ENCODE measurements at regions not wholly inside any gene's neighbourhood (a gene's known extent, or its start where the extent isn't known, plus 50 kb on each side); places are given as distances from the start of the nearest gene placed in this dataset.

- H3K4me3 ChIP-seq: no peak overlapping the region
- ATAC-seq (ENCODE audit: insufficient number of reproducible peaks, low FRiP score, low read depth) (no peak), DNase-seq (ENCODE audit: low spot score) (no peak)
- no peaks in the 10 kb centered on the region for H3K9me3 ChIP-seq
- H3K27ac ChIP-seq: no peak overlapping the region
- TF ChIP-seq, protein P1, sequence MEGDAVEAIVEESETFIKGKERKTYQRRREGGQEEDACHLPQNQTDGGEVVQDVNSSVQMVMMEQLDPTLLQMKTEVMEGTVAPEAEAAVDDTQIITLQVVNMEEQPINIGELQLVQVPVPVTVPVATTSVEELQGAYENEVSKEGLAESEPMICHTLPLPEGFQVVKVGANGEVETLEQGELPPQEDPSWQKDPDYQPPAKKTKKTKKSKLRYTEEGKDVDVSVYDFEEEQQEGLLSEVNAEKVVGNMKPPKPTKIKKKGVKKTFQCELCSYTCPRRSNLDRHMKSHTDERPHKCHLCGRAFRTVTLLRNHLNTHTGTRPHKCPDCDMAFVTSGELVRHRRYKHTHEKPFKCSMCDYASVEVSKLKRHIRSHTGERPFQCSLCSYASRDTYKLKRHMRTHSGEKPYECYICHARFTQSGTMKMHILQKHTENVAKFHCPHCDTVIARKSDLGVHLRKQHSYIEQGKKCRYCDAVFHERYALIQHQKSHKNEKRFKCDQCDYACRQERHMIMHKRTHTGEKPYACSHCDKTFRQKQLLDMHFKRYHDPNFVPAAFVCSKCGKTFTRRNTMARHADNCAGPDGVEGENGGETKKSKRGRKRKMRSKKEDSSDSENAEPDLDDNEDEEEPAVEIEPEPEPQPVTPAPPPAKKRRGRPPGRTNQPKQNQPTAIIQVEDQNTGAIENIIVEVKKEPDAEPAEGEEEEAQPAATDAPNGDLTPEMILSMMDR (IDR thresholded peaks at IDR 0.05): no peak
- no peaks in the 10 kb centered on the region for H3K36me3 ChIP-seq
- no peaks in the 10 kb centered on the region for H3K27me3 ChIP-seq (replicated peaks; ENCODE audit: insufficient read depth)
- H3K4me1 ChIP-seq (ENCODE audit: control insufficient read depth in 1 of 2, low read depth in 2 of 2): no peaks in the 10 kb centered on the region
Observed at GRCh38 chr19:28318469-28319179, 894.3 kb downstream of the UQCRFS1 start.

- Histone ChIP-seq H3K27ac (no peak overlapping the region), H3K9me3 (no peaks in the 10 kb centered on the region)
Observed at GRCh38 chr19:28316464-28316863, 896.5 kb downstream of the UQCRFS1 start.

GRCh38 chr19:28314756-28315155 is 898.2 kb downstream of the UQCRFS1 start:
- Histone ChIP-seq H3K4me3 (no peak overlapping the region), H3K27me3 (replicated peaks; ENCODE audit: insufficient read depth) (no peaks in the 10 kb centered on the region)
- TF ChIP-seq, protein P1 (IDR thresholded peaks at IDR 0.05): no peak

More at GRCh38 chr19:28316464-28316863, 896.5 kb downstream of the UQCRFS1 start:
- Histone ChIP-seq H3K36me3 (no peaks in the 10 kb centered on the region), H3K27me3 (replicated peaks; ENCODE audit: insufficient read depth) (no peaks in the 10 kb centered on the region), H3K4me3 (no peak overlapping the region), H3K4me1 (ENCODE audit: control insufficient read depth in 1 of 2, low read depth in 2 of 2) (no peaks in the 10 kb centered on the region)
- TF ChIP-seq, protein P1 (IDR thresholded peaks at IDR 0.05): no peak
- ATAC-seq (ENCODE audit: insufficient number of reproducible peaks, low FRiP score, low read depth) (no peak), DNase-seq (ENCODE audit: low spot score) (no peak)

DNA sequence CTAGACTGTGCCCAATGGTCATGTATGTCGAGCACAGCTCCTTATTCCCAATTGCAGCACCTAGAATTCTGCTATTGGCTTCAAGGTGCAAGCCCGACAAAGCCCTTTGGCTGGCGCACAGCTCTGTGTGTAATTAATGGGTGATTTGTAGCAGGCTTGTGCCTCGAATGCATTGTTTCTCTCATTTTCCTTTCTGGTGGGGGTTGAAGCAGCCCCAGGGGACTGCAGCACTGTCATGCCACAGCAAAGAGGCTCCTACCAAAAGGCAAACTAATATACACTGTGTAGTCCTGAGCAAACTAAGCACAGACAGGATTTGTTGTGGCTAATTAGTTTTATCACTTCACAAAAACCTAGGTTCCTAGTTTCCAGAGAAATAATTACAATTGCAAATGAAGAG is 898.7 kb downstream of the UQCRFS1 start:
- no peaks in the 10 kb centered on the region for H3K27me3 ChIP-seq (replicated peaks; ENCODE audit: insufficient read depth)
- H3K27ac ChIP-seq: no peak overlapping the region
- no peak overlapping the region for H3K4me3 ChIP-seq
- no peaks in the 10 kb centered on the region for H3K9me3 ChIP-seq
- no peaks in the 10 kb centered on the region for H3K4me1 ChIP-seq (ENCODE audit: control insufficient read depth in 1 of 2, low read depth in 2 of 2)
- H3K36me3 ChIP-seq: no peaks in the 10 kb centered on the region
- ATAC-seq (ENCODE audit: insufficient number of reproducible peaks, low FRiP score, low read depth) (no peak), DNase-seq (ENCODE audit: low spot score) (no peak)
- TF ChIP-seq, protein P1 (IDR thresholded peaks at IDR 0.05): no peak

More at GRCh38 chr19:28314756-28315155, 898.2 kb downstream of the UQCRFS1 start:
- H3K9me3 ChIP-seq: no peaks in the 10 kb centered on the region
- ATAC-seq (ENCODE audit: insufficient number of reproducible peaks, low FRiP score, low read depth) (no peak), DNase-seq (ENCODE audit: low spot score) (no peak)
- H3K4me1 ChIP-seq (ENCODE audit: control insufficient read depth in 1 of 2, low read depth in 2 of 2): no peaks in the 10 kb centered on the region
- H3K36me3 ChIP-seq: no peaks in the 10 kb centered on the region
- no peak overlapping the region for H3K27ac ChIP-seq

GRCh38 chr19:28313633-28314032 is 899.3 kb downstream of the UQCRFS1 start:
- DNase-seq (ENCODE audit: low spot score) (no peak), ATAC-seq (ENCODE audit: insufficient number of reproducible peaks, low FRiP score, low read depth) (no peak)
- no peak overlapping the region for H3K27ac ChIP-seq
- H3K9me3 ChIP-seq: no peaks in the 10 kb centered on the region
- H3K36me3 ChIP-seq: no peaks in the 10 kb centered on the region
- H3K4me1 ChIP-seq (ENCODE audit: control insufficient read depth in 1 of 2, low read depth in 2 of 2): no peaks in the 10 kb centered on the region
- H3K4me3 ChIP-seq: no peak overlapping the region
- no peaks in the 10 kb centered on the region for H3K27me3 ChIP-seq (replicated peaks; ENCODE audit: insufficient read depth)
- TF ChIP-seq, protein P1 (IDR thresholded peaks at IDR 0.05): no peak
